ENCODE measurements at regions not wholly inside any gene's neighbourhood (a gene's known extent, or its start where the extent isn't known, plus 50 kb on each side); places are given as distances from the start of the nearest gene placed in this dataset.
"Not testable (repeated sequence)": the region's sequence is repeated elsewhere in the genome, so short reads cannot be mapped to it uniquely, and the experiment has no call there.

DNA sequence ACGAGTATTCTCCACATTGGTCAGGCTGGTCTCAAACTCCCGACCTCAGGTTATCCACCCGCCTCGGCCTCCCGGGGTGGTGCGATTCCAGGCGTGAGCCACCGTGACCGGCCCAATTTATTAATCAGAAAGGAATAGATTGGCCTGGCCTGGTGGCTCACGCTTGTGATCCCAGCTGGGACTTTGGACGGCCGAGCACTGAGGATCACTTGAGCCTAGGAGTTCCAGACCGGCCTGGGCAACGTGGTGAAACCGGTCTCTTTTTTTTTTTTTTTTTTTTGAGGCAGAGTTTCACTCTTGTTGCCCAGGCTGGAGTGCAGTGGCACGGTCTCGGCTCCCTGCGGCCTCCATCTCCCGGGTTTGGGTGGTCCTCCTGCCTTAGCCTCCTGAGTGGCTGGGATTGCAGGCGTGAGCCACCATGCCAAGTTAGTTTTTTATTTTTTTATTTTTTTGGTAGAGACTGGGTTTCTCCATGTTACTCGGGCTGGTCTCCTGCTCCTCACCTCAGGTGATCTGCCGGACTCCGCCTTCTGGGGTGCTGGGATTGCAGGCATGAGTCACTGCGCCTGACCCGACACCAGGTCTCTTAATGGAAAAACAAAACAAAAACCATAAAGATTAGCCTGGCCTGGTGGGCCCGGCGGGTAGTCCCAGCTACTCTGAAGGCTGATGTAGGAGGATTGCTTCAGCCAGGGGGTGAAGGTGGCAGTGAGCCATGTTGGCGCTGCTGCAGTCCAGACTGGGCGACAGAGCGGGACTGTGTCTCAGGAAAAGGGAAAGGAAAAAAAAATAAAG is 141.0 kb downstream of the GOLGA6L22 start:
- not testable (repeated sequence) for TF ChIP-seq POLR2AphosphoS5 (IDR thresholded peaks at IDR 0.05)
- TF ChIP-seq, protein P1, sequence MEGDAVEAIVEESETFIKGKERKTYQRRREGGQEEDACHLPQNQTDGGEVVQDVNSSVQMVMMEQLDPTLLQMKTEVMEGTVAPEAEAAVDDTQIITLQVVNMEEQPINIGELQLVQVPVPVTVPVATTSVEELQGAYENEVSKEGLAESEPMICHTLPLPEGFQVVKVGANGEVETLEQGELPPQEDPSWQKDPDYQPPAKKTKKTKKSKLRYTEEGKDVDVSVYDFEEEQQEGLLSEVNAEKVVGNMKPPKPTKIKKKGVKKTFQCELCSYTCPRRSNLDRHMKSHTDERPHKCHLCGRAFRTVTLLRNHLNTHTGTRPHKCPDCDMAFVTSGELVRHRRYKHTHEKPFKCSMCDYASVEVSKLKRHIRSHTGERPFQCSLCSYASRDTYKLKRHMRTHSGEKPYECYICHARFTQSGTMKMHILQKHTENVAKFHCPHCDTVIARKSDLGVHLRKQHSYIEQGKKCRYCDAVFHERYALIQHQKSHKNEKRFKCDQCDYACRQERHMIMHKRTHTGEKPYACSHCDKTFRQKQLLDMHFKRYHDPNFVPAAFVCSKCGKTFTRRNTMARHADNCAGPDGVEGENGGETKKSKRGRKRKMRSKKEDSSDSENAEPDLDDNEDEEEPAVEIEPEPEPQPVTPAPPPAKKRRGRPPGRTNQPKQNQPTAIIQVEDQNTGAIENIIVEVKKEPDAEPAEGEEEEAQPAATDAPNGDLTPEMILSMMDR (IDR thresholded peaks at IDR 0.05), result not testable (repeated sequence)

Data from gastroesophageal sphincter (tissue), 3 donors.